ENCODE measurements at regions not wholly inside any gene's neighbourhood (a gene's known extent, or its start where the extent isn't known, plus 50 kb on each side); places are given as distances from the start of the nearest gene placed in this dataset.

- ChIA-PET POLR2A (ENCODE audit: low non-redundant PET) (interaction anchor here (0.6 kb wide), 2 partner anchors 96 to 103 kb away, joined by 3 to 7 read pairs; no protein-coding TSS in a partner anchor), CTCF (interaction anchor here (0.7 to 1.1 kb wide), 2 partner anchors 19 to 104 kb away, joined by 3 to 9 read pairs; no protein-coding TSS in a partner anchor)
- Histone ChIP-seq H3K9me3 (ENCODE audit: low read depth, low read length, poor library complexity, severe bottlenecking) (peaks cover 20% of the 10 kb centered on the region), H3K27ac (ENCODE audit: low read depth, low read length, poor library complexity, severe bottlenecking) (peak overlapping the region; percentile 83), H3K4me1 (ENCODE audit: insufficient read depth, low read length, poor library complexity, severe bottlenecking) (peaks cover 46% of the 10 kb centered on the region), H3K36me3 (ENCODE audit: insufficient read depth, low read length, poor library complexity, severe bottlenecking) (no peaks in the 10 kb centered on the region), H3K4me3 (ENCODE audit: low read depth, low read length, poor library complexity, severe bottlenecking) (no peak overlapping the region), H3K27me3 (replicated peaks; ENCODE audit: insufficient read depth, low read depth, low read length, poor library complexity) (no peaks in the 10 kb centered on the region)
- intact Hi-C loops (cut with micrococcal nuclease; ENCODE audit: unreplicated experiment), result loop anchor here (2.0 to 5.0 kb wide), 5 partner anchors 61 to 274 kb away; no protein-coding TSS in a partner anchor
- no peak for TF ChIP-seq CTCF (conservative IDR thresholded peaks at IDR 0.05; ENCODE audit: low read depth, low read length)
- no peak for TF ChIP-seq EZH2 (IDR thresholded peaks at IDR 0.05; ENCODE audit: borderline replicate concordance, low read depth, low read length, poor library complexity, severe bottlenecking)
- BruUV-seq (replicated peaks), result no TSS peak
- peak; percentile 96 for DNase-seq (ENCODE audit: low spot score)
These were observed 66.5 kb upstream of the SHTN1 start for GRCh38 chr10:117071286-117072050.
